ENCODE measurements at regions not wholly inside any gene's neighbourhood (a gene's known extent, or its start where the extent isn't known, plus 50 kb on each side); places are given as distances from the start of the nearest gene placed in this dataset.

DNA sequence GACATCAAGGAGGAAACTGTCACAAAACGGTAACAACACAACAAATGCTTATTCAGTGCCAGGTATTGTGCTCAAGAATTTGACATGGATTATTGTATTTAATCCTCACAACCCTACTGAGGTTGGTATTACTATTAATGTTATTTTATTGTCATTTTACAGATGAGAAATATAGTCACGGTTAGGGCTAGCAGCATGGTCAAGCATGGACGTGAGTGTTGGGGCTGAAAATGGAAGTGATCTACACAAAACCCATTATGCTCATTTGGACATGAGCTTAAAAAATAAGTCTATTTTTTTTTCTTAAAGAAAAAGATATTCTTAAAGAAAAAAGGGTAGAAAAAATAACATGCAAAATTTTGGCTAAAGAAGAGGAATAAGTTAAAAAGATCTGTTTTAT is 141.3 kb upstream of the SOX2 start:
- intact Hi-C loops (cut with micrococcal nuclease) = no loop called here
- no peak for TF ChIP-seq CTCF (IDR thresholded peaks at IDR 0.05)
- H3K9me3 Mint-ChIP-seq = no peaks in the 10 kb centered on the region
- H3K4me3 Mint-ChIP-seq = no peak overlapping the region
- no peak for DNase-seq
- H3K27me3 Mint-ChIP-seq = no peaks in the 10 kb centered on the region
- no peak for ATAC-seq (ENCODE audit: low read depth)
- POLR2A ChIA-PET = no interaction called here
- CTCF ChIA-PET = no interaction called here
- H3K27ac Mint-ChIP-seq = no peak overlapping the region
- no peaks in the 10 kb centered on the region for H3K36me3 Mint-ChIP-seq (ENCODE audit: low read depth)
- no peaks in the 10 kb centered on the region for H3K4me1 Mint-ChIP-seq

GRCh38 chr3:181569356-181569940 is 142.3 kb upstream of the SOX2 start:
- no peak for ATAC-seq (ENCODE audit: low read depth)
- H3K36me3 Mint-ChIP-seq (ENCODE audit: low read depth) = no peaks in the 10 kb centered on the region
- no peaks in the 10 kb centered on the region for H3K4me1 Mint-ChIP-seq
- H3K9me3 Mint-ChIP-seq = no peaks in the 10 kb centered on the region
- TF ChIP-seq CTCF (IDR thresholded peaks at IDR 0.05) = no peak
- intact Hi-C loops (cut with micrococcal nuclease) = no loop called here
- no peaks in the 10 kb centered on the region for H3K27me3 Mint-ChIP-seq
- CTCF ChIA-PET = no interaction called here
- DNase-seq = no peak
- no peak overlapping the region for H3K27ac Mint-ChIP-seq
- POLR2A ChIA-PET = no interaction called here
- no peak overlapping the region for H3K4me3 Mint-ChIP-seq

DNA sequence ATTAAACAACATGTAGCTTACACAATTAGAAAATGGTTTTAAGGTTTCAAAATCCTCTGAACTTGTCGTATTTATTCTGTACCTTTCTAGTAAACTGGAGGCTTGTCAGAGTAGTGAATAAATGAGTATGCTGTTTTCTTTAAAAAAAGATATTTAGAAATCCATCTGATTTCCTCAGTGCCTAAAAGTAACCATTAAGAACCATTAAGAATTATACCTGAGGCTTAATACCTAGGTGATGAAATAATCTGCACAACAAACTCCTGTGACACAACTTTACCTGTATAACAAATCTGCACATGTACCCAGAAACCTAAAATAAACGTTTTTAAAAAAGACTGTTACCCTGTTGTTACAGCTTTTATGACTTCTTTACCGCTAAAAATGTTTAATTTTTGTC is 143.0 kb upstream of the SOX2 start:
- H3K4me1 Mint-ChIP-seq = no peaks in the 10 kb centered on the region
- ATAC-seq (ENCODE audit: low read depth) = no peak
- no peak for TF ChIP-seq CTCF (IDR thresholded peaks at IDR 0.05)
- POLR2A ChIA-PET = no interaction called here
- no peak for DNase-seq
- no peaks in the 10 kb centered on the region for H3K9me3 Mint-ChIP-seq
- CTCF ChIA-PET = no interaction called here
- H3K36me3 Mint-ChIP-seq (ENCODE audit: low read depth) = no peaks in the 10 kb centered on the region
- no peaks in the 10 kb centered on the region for H3K27me3 Mint-ChIP-seq
- intact Hi-C loops (cut with micrococcal nuclease) = no loop called here
- no peak overlapping the region for H3K27ac Mint-ChIP-seq
- H3K4me3 Mint-ChIP-seq = no peak overlapping the region

- no peaks in the 10 kb centered on the region for H3K4me1 Mint-ChIP-seq
- H3K4me3 Mint-ChIP-seq = no peak overlapping the region
- ATAC-seq (ENCODE audit: low read depth) (no peak), DNase-seq (no peak)
- no peak overlapping the region for H3K27ac Mint-ChIP-seq
- POLR2A ChIA-PET = no interaction called here
- H3K9me3 Mint-ChIP-seq = no peaks in the 10 kb centered on the region
- CTCF ChIA-PET = no interaction called here
- H3K27me3 Mint-ChIP-seq = no peaks in the 10 kb centered on the region
- no peaks in the 10 kb centered on the region for H3K36me3 Mint-ChIP-seq (ENCODE audit: low read depth)
- intact Hi-C loops (cut with micrococcal nuclease) = no loop called here
- TF ChIP-seq CTCF (IDR thresholded peaks at IDR 0.05) = no peak
Measured at GRCh38 chr3:181568248-181568647, 143.5 kb upstream of the SOX2 start.

GRCh38 chr3:181567311-181568075 is 144.2 kb upstream of the SOX2 start:
- intact Hi-C loops (cut with micrococcal nuclease) = no loop called here
- no peak for DNase-seq
- TF ChIP-seq CTCF (IDR thresholded peaks at IDR 0.05) = no peak
- Mint-ChIP-seq H3K36me3 (ENCODE audit: low read depth) (no peaks in the 10 kb centered on the region), H3K27me3 (no peaks in the 10 kb centered on the region), H3K4me3 (no peak overlapping the region), H3K27ac (no peak overlapping the region), H3K9me3 (no peaks in the 10 kb centered on the region), H3K4me1 (no peaks in the 10 kb centered on the region)
- CTCF ChIA-PET = no interaction called here
- no peak for ATAC-seq (ENCODE audit: low read depth)
- POLR2A ChIA-PET = no interaction called here
